PC-3 (cell line): ENCODE measurements at regions not wholly inside any gene's neighbourhood (a gene's known extent, or its start where the extent isn't known, plus 50 kb on each side); places are given as distances from the start of the nearest gene placed in this dataset.

ENCODE experiments used
- ATAC-seq: fragments of 200-7000 bp; cut with Tn5 transposase; 2 replicates; pipeline ENCODE4 v1.9.1; 2020; ENCODE audit warnings: mild to moderate bottlenecking, moderate library complexity
- BruUV-seq: library from RNA; stranded (reverse); fragments of 400-500 nt; replicated peaks from 2 replicates; lab custom pipeline; 2021; lab: Mats Ljungman, UMichigan
- CTCF ChIA-PET: fragments of 300-600 bp; sonication (Branson Sonifier 250); formaldehyde crosslinking; loops from one replicate; lab custom pipeline; 2022; ENCODE audit warnings: antibody characterized with exemption; lab: Charles Lee
- POLR2A ChIA-PET: fragments of 300-600 bp; sonication (Branson Sonifier 250); formaldehyde crosslinking; loops from one replicate; lab custom pipeline; 2022; ENCODE audit warnings: antibody characterized with exemption; ENCODE audit not compliant: unreplicated experiment; lab: Charles Lee
- DNase-seq: peaks from one replicate; pipeline ENCODE4 v3.0.0-alpha.2; 2015
- H2AFZ ChIP-seq: fragments of 300-600 bp; sonication (generic); 2 replicates; pipeline ENCODE4 v1.6.0; 2016; ENCODE audit warnings: antibody characterized with exemption, low read length
- H3F3A ChIP-seq: fragments of 300-600 bp; sonication (generic); one replicate; pipeline ENCODE4 v1.6.0; 2017; ENCODE audit warnings: antibody characterized with exemption, low read length, control low read depth, mild to moderate bottlenecking; ENCODE audit not compliant: unreplicated experiment
- H3K27ac ChIP-seq: fragments of 300-600 bp; sonication (generic); 2 replicates; pipeline ENCODE4 v1.5.1; 2016; ENCODE audit warnings: mild to moderate bottlenecking, low read length
- H3K27me3 ChIP-seq: fragments of 300-600 bp; sonication (generic); 2 replicates; pipeline ENCODE4 v1.6.1; 2016; ENCODE audit warnings: low read length, mixed read lengths
- H3K36me3 ChIP-seq: fragments of 300-600 bp; sonication (generic); 2 replicates; pipeline ENCODE4 v1.6.1; 2016; ENCODE audit warnings: low read depth, mixed run types, low read length, mixed read lengths
- H3K4me1 ChIP-seq: fragments of 300-600 bp; sonication (generic); 2 replicates; pipeline ENCODE4 v1.5.1; 2016; ENCODE audit warnings: low read length; ENCODE audit not compliant: insufficient read depth
- H3K4me2 ChIP-seq: fragments of 300-600 bp; sonication (generic); 2 replicates; pipeline ENCODE4 v1.6.0; 2016; ENCODE audit warnings: low read length
- H3K4me3 ChIP-seq: fragments of 300-600 bp; sonication (generic); 2 replicates; pipeline ENCODE4 v1.5.1; 2016; ENCODE audit warnings: mild to moderate bottlenecking, low read length, mixed read lengths
- H3K79me2 ChIP-seq: fragments of 300-600 bp; sonication (generic); 2 replicates; pipeline ENCODE4 v1.6.1; 2017; ENCODE audit warnings: low read length, mixed read lengths
- H3K9ac ChIP-seq: fragments of 300-600 bp; sonication (generic); 2 replicates; pipeline ENCODE4 v1.6.0; 2016; ENCODE audit warnings: mild to moderate bottlenecking, low read length
- H3K9me2 ChIP-seq: fragments of 300-600 bp; sonication (generic); replicated peaks from 2 replicates; pipeline ENCODE4 v1.6.1; 2016; ENCODE audit warnings: mixed run types, low read length, mixed read lengths
- H3K9me3 ChIP-seq: fragments of 300-600 bp; sonication (generic); 2 replicates; pipeline ENCODE4 v1.6.1; 2016; ENCODE audit warnings: low read length, mixed read lengths
- H4K20me1 ChIP-seq: fragments of 300-600 bp; sonication (generic); 2 replicates; pipeline ENCODE4 v1.6.1; 2016; ENCODE audit warnings: low read length, mixed read lengths
- EZH2 ChIP-seq: fragments of 300-600 bp; sonication (generic); IDR thresholded peaks from one replicate; pipeline ENCODE4 v1.6.1; 2017; ENCODE audit warnings: antibody characterized with exemption, mild to moderate bottlenecking, low read length; ENCODE audit not compliant: unreplicated experiment
- EZH2phosphoT487 ChIP-seq: fragments of 300-600 bp; sonication (generic); IDR thresholded peaks from 2 replicates; pipeline ENCODE4 v1.6.1; 2018; ENCODE audit warnings: mild to moderate bottlenecking, antibody characterized with exemption, low read length, borderline replicate concordance
- intact Hi-C: fragments of 100-400 bp; cut with micrococcal nuclease; formaldehyde crosslinking; loops from 2 replicates; pipeline ENCODE4 v1.9.0; 2023
- TF ChIP-seq, protein P1 (sequence below): fragments of 300-600 bp; sonication (generic); conservative IDR thresholded peaks from 2 replicates; pipeline ENCODE4 v1.5.1; 2017; ENCODE audit warnings: antibody characterized with exemption, low read depth, mild to moderate bottlenecking, low read length

DNA sequence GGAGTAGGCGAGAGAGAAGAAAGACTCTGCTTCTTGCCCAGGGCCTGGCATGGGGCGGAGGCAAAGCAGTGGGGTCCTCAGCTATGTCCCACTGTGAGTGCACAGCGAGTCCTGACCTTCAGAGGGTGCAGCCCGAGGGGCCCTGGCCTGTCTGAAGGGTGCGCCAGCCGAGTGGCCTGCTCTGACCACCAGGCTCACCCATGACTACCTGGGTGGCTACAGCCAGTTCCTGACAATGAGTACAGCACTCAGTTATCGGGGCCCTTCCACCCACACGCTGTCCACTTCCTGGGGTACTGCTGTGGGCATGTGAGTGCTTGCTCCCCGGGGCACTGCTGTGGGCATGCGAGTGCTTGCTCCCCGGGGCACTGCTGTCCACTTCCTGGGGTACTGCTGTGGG, 74.1 kb upstream of the B3GAT1 start:
- H3K4me2 ChIP-seq, result no peak overlapping the region
- ChIA-PET POLR2A (no interaction called here), CTCF (no interaction called here)
- no peaks in the 10 kb centered on the region for H3F3A ChIP-seq
- H3K9me2 ChIP-seq, result no peaks in the 10 kb centered on the region
- DNase-seq (no peak), ATAC-seq (no peak)
- no TSS peak for BruUV-seq
- H3K4me3 ChIP-seq, result no peak overlapping the region
- no peaks in the 10 kb centered on the region for H3K4me1 ChIP-seq
- H3K27ac ChIP-seq, result no peak overlapping the region
- H3K27me3 ChIP-seq, result peaks cover 4% of the 10 kb centered on the region; the same call in 1 of the 2 replicates
- H4K20me1 ChIP-seq, result no peaks in the 10 kb centered on the region
- intact Hi-C loops, result no loop called here
- H3K9ac ChIP-seq, result no peak overlapping the region
- H3K36me3 ChIP-seq, result no peaks in the 10 kb centered on the region
- H3K79me2 ChIP-seq, result no peaks in the 10 kb centered on the region
- TF ChIP-seq EZH2 (no peak), EZH2phosphoT487 (no peak)
- TF ChIP-seq, protein P1, sequence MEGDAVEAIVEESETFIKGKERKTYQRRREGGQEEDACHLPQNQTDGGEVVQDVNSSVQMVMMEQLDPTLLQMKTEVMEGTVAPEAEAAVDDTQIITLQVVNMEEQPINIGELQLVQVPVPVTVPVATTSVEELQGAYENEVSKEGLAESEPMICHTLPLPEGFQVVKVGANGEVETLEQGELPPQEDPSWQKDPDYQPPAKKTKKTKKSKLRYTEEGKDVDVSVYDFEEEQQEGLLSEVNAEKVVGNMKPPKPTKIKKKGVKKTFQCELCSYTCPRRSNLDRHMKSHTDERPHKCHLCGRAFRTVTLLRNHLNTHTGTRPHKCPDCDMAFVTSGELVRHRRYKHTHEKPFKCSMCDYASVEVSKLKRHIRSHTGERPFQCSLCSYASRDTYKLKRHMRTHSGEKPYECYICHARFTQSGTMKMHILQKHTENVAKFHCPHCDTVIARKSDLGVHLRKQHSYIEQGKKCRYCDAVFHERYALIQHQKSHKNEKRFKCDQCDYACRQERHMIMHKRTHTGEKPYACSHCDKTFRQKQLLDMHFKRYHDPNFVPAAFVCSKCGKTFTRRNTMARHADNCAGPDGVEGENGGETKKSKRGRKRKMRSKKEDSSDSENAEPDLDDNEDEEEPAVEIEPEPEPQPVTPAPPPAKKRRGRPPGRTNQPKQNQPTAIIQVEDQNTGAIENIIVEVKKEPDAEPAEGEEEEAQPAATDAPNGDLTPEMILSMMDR, result no peak
- H2AFZ ChIP-seq, result no peak overlapping the region
- no peaks in the 10 kb centered on the region for H3K9me3 ChIP-seq

DNA sequence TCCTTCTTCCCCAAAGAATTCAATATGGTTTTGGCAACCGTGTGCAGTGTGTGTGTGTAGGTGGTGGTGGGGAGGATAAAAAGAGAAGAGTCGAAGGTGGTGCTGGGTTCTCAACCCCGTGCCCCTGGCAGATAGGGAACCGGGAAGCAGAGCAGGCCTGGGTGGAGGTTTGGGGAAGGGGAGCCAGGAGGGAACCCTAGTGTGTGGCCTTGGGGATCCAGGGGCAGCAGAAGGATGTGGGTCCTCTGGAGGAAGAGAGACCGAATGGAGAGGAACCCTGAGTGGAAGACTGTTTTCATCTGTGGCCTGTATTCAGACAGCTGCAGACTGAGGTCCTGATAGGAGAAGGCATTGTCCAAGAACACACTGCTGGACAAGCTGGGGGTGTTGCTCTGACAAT, 73.3 kb upstream of the B3GAT1 start:
- Histone ChIP-seq H3K36me3 (no peaks in the 10 kb centered on the region), H3K9me3 (no peaks in the 10 kb centered on the region), H3K27me3 (peaks cover 4% of the 10 kb centered on the region; the same call in 1 of the 2 replicates), H3K9me2 (no peaks in the 10 kb centered on the region), H3K4me3 (no peak overlapping the region), H2AFZ (no peak overlapping the region), H3F3A (no peaks in the 10 kb centered on the region), H3K9ac (no peak overlapping the region), H4K20me1 (no peaks in the 10 kb centered on the region), H3K27ac (no peak overlapping the region), H3K79me2 (no peaks in the 10 kb centered on the region), H3K4me2 (no peak overlapping the region), H3K4me1 (no peaks in the 10 kb centered on the region)
- ATAC-seq (no peak), DNase-seq (no peak)
- ChIA-PET POLR2A (no interaction called here), CTCF (no interaction called here)
- BruUV-seq, result no TSS peak
- TF ChIP-seq EZH2, result no peak
- intact Hi-C loops, result no loop called here

DNA sequence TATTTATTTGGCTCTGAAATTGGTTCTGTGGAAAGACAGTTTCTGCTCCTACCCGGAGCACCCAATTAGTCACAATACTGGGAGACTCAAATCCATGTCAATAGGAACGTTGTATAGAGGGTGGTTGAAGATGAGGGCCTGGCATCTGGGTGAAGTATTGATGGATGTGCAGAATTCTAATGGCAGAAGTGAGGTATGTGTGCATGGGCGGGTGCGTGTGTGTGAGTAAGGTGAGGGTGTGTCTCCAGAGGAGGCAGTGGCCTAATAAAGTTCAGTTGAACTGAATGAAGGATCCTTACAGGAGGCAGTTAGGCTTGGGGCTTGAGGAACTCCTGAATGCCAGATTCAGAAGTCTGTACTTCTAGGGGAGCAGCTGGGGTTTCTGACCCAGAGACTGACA, 71.8 kb upstream of the B3GAT1 start:
- DNase-seq (no peak), ATAC-seq (no peak)
- H3K36me3 ChIP-seq, result no peaks in the 10 kb centered on the region
- no peak overlapping the region for H3K27ac ChIP-seq
- H3K4me2 ChIP-seq, result no peak overlapping the region
- no peaks in the 10 kb centered on the region for H3K4me1 ChIP-seq
- H3K27me3 ChIP-seq, result peaks cover 4% of the 10 kb centered on the region; the same call in 1 of the 2 replicates
- no TSS peak for BruUV-seq
- TF ChIP-seq EZH2phosphoT487 (no peak), EZH2 (no peak)
- TF ChIP-seq, protein P1, result no peak
- no peaks in the 10 kb centered on the region for H3F3A ChIP-seq
- no peak overlapping the region for H3K4me3 ChIP-seq
- ChIA-PET POLR2A (no interaction called here), CTCF (no interaction called here)
- no peaks in the 10 kb centered on the region for H3K9me2 ChIP-seq
- peaks cover 4% of the 10 kb centered on the region; the same call in 1 of the 2 replicates for H3K9me3 ChIP-seq
- H2AFZ ChIP-seq, result no peak overlapping the region
- no peaks in the 10 kb centered on the region for H4K20me1 ChIP-seq
- intact Hi-C loops, result no loop called here
- H3K79me2 ChIP-seq, result no peaks in the 10 kb centered on the region
- H3K9ac ChIP-seq, result no peak overlapping the region
